ENCODE measurements at regions not wholly inside any gene's neighbourhood (a gene's known extent, or its start where the extent isn't known, plus 50 kb on each side); places are given as distances from the start of the nearest gene placed in this dataset.

GRCh38 chr14:83217492-83217891 lies 1683.8 kb upstream of the SEL1L start:
- TF ChIP-seq EZH2 (IDR thresholded peaks at IDR 0.05; ENCODE audit: low read depth, unreplicated experiment): no peak
- TF ChIP-seq EZH2phosphoT487 (IDR thresholded peaks at IDR 0.05; ENCODE audit: unreplicated experiment): no peak
- no peak for TF ChIP-seq CTCF (conservative IDR thresholded peaks at IDR 0.05; ENCODE audit: low read depth in 2 of 2)
- TF ChIP-seq, protein P1, sequence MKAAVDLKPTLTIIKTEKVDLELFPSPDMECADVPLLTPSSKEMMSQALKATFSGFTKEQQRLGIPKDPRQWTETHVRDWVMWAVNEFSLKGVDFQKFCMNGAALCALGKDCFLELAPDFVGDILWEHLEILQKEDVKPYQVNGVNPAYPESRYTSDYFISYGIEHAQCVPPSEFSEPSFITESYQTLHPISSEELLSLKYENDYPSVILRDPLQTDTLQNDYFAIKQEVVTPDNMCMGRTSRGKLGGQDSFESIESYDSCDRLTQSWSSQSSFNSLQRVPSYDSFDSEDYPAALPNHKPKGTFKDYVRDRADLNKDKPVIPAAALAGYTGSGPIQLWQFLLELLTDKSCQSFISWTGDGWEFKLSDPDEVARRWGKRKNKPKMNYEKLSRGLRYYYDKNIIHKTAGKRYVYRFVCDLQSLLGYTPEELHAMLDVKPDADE (IDR thresholded peaks at IDR 0.05): no peak
- TF ChIP-seq ZNF114 (CRISPR knock-in tag; IDR thresholded peaks at IDR 0.05): no peak
- TF ChIP-seq POLR2AphosphoS5 (IDR thresholded peaks at IDR 0.05; ENCODE audit: low read depth): no peak
- TF ChIP-seq, protein P2, sequence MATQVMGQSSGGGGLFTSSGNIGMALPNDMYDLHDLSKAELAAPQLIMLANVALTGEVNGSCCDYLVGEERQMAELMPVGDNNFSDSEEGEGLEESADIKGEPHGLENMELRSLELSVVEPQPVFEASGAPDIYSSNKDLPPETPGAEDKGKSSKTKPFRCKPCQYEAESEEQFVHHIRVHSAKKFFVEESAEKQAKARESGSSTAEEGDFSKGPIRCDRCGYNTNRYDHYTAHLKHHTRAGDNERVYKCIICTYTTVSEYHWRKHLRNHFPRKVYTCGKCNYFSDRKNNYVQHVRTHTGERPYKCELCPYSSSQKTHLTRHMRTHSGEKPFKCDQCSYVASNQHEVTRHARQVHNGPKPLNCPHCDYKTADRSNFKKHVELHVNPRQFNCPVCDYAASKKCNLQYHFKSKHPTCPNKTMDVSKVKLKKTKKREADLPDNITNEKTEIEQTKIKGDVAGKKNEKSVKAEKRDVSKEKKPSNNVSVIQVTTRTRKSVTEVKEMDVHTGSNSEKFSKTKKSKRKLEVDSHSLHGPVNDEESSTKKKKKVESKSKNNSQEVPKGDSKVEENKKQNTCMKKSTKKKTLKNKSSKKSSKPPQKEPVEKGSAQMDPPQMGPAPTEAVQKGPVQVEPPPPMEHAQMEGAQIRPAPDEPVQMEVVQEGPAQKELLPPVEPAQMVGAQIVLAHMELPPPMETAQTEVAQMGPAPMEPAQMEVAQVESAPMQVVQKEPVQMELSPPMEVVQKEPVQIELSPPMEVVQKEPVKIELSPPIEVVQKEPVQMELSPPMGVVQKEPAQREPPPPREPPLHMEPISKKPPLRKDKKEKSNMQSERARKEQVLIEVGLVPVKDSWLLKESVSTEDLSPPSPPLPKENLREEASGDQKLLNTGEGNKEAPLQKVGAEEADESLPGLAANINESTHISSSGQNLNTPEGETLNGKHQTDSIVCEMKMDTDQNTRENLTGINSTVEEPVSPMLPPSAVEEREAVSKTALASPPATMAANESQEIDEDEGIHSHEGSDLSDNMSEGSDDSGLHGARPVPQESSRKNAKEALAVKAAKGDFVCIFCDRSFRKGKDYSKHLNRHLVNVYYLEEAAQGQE (IDR thresholded peaks at IDR 0.05; ENCODE audit: unreplicated experiment): no peak

Data from GM23338 (cell line).